ENCODE measurements at regions not wholly inside any gene's neighbourhood (a gene's known extent, or its start where the extent isn't known, plus 50 kb on each side); places are given as distances from the start of the nearest gene placed in this dataset.
"Not testable (repeated sequence)": the region's sequence is repeated elsewhere in the genome, so short reads cannot be mapped to it uniquely, and the experiment has no call there.

DNA sequence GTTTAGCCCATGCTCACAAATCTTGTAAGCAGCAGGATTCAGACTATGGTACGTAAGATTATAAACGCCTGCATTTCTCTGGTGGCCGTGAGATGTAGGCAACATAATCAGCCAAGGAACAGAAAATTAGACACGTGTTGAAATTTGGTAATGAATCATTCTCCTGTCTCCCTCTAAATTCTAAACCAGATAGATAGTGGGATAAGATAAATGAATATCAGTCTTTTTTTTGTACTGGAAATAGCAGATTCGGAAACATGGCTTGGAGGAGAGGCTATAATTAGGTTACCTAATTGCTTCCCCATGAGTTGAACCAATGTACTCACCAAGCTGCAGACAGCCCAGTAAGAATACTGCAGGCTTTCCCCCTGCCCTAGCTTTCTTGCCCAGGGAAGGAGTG lies 172.3 kb downstream of the TGFB2 start:
- no peak overlapping the region for H3K27ac ChIP-seq
- TF ChIP-seq, protein P1, sequence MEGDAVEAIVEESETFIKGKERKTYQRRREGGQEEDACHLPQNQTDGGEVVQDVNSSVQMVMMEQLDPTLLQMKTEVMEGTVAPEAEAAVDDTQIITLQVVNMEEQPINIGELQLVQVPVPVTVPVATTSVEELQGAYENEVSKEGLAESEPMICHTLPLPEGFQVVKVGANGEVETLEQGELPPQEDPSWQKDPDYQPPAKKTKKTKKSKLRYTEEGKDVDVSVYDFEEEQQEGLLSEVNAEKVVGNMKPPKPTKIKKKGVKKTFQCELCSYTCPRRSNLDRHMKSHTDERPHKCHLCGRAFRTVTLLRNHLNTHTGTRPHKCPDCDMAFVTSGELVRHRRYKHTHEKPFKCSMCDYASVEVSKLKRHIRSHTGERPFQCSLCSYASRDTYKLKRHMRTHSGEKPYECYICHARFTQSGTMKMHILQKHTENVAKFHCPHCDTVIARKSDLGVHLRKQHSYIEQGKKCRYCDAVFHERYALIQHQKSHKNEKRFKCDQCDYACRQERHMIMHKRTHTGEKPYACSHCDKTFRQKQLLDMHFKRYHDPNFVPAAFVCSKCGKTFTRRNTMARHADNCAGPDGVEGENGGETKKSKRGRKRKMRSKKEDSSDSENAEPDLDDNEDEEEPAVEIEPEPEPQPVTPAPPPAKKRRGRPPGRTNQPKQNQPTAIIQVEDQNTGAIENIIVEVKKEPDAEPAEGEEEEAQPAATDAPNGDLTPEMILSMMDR (IDR thresholded peaks at IDR 0.05): no peak
- DNase-seq (no peak), ATAC-seq (no peak), FAIRE-seq (no peak)
- no peaks in the 10 kb centered on the region for H3K9me3 ChIP-seq
- no peaks in the 10 kb centered on the region for H3K4me1 ChIP-seq
- H3K36me3 ChIP-seq: no peaks in the 10 kb centered on the region
- no peaks in the 10 kb centered on the region for H3K27me3 ChIP-seq
- intact Hi-C loops (cut with DNase I): no loop called here
- H3K4me3 ChIP-seq: no peak overlapping the region
- 73 to 84% methylated on average over 5 of the region's 5 CpGs for WGBS, 2 donors

DNA sequence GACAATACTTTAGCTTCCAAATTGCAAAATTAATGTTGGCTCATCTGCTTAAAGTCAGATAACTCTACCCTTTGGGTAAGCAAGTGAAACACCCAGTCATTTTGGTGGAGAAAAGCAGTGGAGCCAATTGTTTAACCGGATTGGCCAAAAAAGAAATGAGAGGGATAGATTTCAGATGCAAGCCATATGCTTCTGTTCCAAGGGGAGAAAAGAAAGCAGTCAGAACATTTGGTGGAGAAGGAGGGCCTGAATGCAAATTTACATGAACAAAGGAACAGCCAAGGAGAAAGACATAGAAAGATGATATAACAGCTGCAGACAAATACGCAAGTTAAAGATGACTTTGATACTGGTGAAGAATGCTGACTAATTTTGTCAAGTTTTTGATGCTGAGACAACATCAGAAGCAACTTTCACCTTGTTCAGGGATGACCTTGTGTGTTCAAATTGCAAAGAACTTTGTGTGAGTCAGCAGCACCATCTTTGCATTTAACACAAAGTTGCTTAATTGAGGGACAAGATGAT lies 173.1 kb downstream of the TGFB2 start:
- no peaks in the 10 kb centered on the region for H3K9me3 ChIP-seq
- DNase-seq (no peak), FAIRE-seq (no peak), ATAC-seq (no peak)
- no peak overlapping the region for H3K4me3 ChIP-seq
- H3K27ac ChIP-seq: no peak overlapping the region
- TF ChIP-seq, protein P1 (IDR thresholded peaks at IDR 0.05): no peak
- intact Hi-C loops (cut with DNase I): no loop called here
- no peaks in the 10 kb centered on the region for H3K4me1 ChIP-seq
- H3K27me3 ChIP-seq: no peaks in the 10 kb centered on the region
- no peaks in the 10 kb centered on the region for H3K36me3 ChIP-seq
- WGBS, 2 donors: 73 to 89% methylated on average over 2 of the region's 2 CpGs

DNA sequence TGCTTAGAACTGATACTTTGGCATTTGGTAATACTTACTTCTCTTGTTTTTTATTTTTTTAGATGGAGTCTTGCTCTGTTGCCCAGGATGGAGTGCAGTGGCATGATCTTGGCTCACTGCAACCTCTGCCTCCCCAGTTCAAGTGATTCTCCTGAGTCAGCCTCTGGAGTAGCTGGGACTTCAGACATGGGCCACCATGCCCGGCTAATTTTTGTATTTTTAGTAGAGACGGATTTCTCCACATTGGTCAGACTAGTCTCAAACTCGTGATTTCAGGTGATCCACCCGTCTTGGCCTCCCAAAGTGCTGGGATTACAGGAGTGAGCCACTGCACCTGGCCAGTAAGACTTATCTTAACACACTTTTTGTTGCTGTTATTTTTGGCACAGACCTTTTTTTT lies 175.5 kb downstream of the TGFB2 start:
- H3K4me3 ChIP-seq; H3K36me3 ChIP-seq; DNase-seq; H3K4me1 ChIP-seq; ATAC-seq; H3K9me3 ChIP-seq; H3K27me3 ChIP-seq; FAIRE-seq; intact Hi-C loops (cut with DNase I); H3K27ac ChIP-seq: not testable (repeated sequence)
- 81 to 93% methylated on average over 4 of the region's 4 CpGs for WGBS, 2 donors

DNA sequence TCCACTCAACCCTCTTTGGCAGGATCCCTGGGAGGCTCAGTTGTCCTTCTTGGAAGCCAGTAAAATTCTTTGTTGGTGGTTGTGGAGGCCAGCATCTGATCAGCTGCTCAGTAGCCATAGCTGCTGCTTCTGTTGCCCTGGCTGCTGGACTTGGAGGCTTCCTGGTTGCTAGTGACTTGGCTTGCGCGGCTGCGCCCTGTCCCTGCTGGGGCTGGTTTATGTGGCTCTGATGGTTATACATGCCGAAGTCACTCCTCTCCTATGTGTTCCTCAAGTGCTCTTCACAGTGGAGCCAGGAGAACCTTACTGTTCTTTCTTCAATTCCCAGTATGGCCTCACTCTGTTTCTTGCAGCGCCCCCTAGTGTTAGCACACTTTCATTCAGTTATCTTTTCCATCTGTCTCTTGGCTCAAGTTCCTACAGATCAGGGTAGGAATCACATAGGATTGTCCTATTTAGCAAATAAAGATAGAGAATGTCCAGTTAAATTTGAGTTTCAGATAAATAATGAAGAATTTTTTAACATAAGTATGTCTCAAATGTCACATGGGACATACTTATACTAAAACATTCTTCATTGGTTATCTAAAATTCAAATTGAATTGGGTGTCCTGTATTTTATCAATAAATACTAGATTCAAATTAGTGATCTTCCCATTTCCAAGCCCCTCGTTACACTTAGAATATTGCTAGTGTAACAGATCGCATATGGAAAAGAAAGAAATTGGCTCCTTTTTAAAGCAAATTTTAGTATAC lies 176.5 kb downstream of the TGFB2 start:
- WGBS, 2 donors: 77 to 83% methylated on average over 7 of the region's 7 CpGs
- ATAC-seq (peak in 3 of 4 donors; percentile 43 to 77 (median 46)), DNase-seq (peak in 2 of 6 donors; percentile 20 to 24), FAIRE-seq (no peak)
- Histone ChIP-seq H3K27me3 (no peaks in the 10 kb centered on the region), H3K4me1 (no peaks in the 10 kb centered on the region), H3K27ac (no peak overlapping the region), H3K9me3 (no peaks in the 10 kb centered on the region), H3K4me3 (no peak overlapping the region), H3K36me3 (no peaks in the 10 kb centered on the region)
- TF ChIP-seq, protein P1 (IDR thresholded peaks at IDR 0.05): peak; percentile 27 to 52 (median 34)
- intact Hi-C loops (cut with DNase I): no loop called here

DNA sequence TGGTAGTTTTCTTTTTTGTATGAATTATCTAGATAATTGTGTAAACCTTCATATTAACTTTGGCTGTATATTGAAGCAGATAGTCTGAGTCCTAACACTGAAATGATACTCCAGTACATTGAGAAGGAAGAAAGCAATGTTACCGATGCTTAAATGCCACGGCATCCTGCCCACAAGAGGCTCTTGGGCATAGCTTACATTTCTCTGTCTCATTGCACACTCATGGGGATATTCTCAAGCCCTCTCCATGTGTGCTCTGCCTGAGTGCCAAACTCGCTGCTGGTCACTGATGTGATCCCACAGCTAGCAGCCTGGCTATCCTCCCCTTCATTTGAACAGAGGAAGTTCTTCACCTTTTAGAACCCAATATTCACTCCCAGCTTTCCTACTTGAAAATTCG lies 179.4 kb downstream of the TGFB2 start:
- intact Hi-C loops (cut with DNase I): no loop called here
- TF ChIP-seq, protein P1 (IDR thresholded peaks at IDR 0.05): no peak

More for the DNA sequence above, 179.4 kb downstream of the TGFB2 start:
- no peak for ATAC-seq
- Histone ChIP-seq H3K4me3 (no peak overlapping the region), H3K36me3 (no peaks in the 10 kb centered on the region), H3K4me1 (no peaks in the 10 kb centered on the region), H3K27ac (no peak overlapping the region), H3K9me3 (no peaks in the 10 kb centered on the region), H3K27me3 (no peaks in the 10 kb centered on the region)
- no peak for DNase-seq
- FAIRE-seq: no peak
- 41 to 51% methylated on average over 4 of the region's 4 CpGs for WGBS, 2 donors

Data from pancreas (tissue), 10 donors.